Adrenal gland (tissue), 9 donors: ENCODE measurements at regions not wholly inside any gene's neighbourhood (a gene's known extent, or its start where the extent isn't known, plus 50 kb on each side); places are given as distances from the start of the nearest gene placed in this dataset.

Experiments
- DNase-seq, 7 donors: peaks; one replicate each; pipeline ENCODE4 v3.0.0-alpha.2; 2019 to 2020
- H3K27ac ChIP-seq, 5 donors: fragments of 200-600 bp; sonication (generic) in 4 of 5; 1 replicate in 3 of 5; 2 replicates in 2 of 5; pipeline versions ENCODE4 v1.5.1 to v1.8.0; 2016 to 2020; ENCODE audit warnings: mild to moderate bottlenecking in 1 of 5
- H3K27me3 ChIP-seq: fragments of 200-600 bp; 2 replicates; pipeline ENCODE4 v1.8.0; 2021
- H3K36me3 ChIP-seq, 2 donors: fragments of 200-600 bp; replicated peaks in 1 of 2; 1 replicate in 1 of 2; 2 replicates in 1 of 2; pipeline versions ENCODE4 v1.5.1 to v1.8.0; 2018 to 2022
- H3K4me1 ChIP-seq, 2 donors: fragments of 200-600 bp; replicated peaks in 1 of 2; 1 replicate in 1 of 2; 2 replicates in 1 of 2; pipeline versions ENCODE4 v1.5.1 to v1.8.0; 2018 to 2021
- H3K4me3 ChIP-seq, 4 donors: fragments of 200-600 bp; sonication (generic) in 3 of 4; one replicate each; pipeline ENCODE4 v1.5.1; 2016 to 2018
- H3K9me3 ChIP-seq, 3 donors: fragments of 200-600 bp; sonication (generic) in 1 of 3; replicated peaks in 1 of 3; 1 replicate in 2 of 3; 2 replicates in 1 of 3; pipeline versions ENCODE4 v1.5.1 to v1.8.0; 2016 to 2021
- CTCF ChIP-seq, 6 experiments: fragments of 450-650 bp in 4 of 6; fragments of 200-600 bp in 2 of 6; sonication (generic) in 1 of 6; IDR thresholded peaks; 1 replicate in 5 of 6; 2 replicates in 1 of 6; pipeline versions ENCODE4 v1.5.1 to v1.8.0; 2016 to 2021; ENCODE audit warnings: antibody characterized with exemption in 6 of 6, mild to moderate bottlenecking in 2 of 6, moderate library complexity in 1 of 6
- POLR2A ChIP-seq, 2 donors: fragments of 450-650 bp; IDR thresholded peaks; one replicate each; pipeline ENCODE4 v1.6.1; 2017; ENCODE audit warnings: antibody characterized with exemption in 2 of 2, mild to moderate bottlenecking in 2 of 2, moderate library complexity in 1 of 2
- WGBS, 4 donors: extraction: QIAGEN DNeasy Blood & Tissue Kit in 2 of 4; methylation state at CpG; one replicate each; pipeline versions ENCODE4 v1.1.5 to v1.1.7; 2013 to 2017; 5-methylcytosine and 5-hydroxymethylcytosine counted together
- intact Hi-C, 2 donors: fragments of 100-400 bp; cut with DNase I; formaldehyde crosslinking; loops; one replicate each; pipeline versions ENCODE4 v1.14.1 to v1.15.0; 2022 to 2023
- donor health status: healthy with polysubstance abuse.
- donor health status: Bipolar disorder and iron deficiency.
- donor health status: DM: yes; HTN: yes; CAD: no.
- donor health status: DM: no; HTN: no; CAD: no.
- donor health status: DM: no; HTN: no; CAD: no.

GRCh38 chrY:15554991-15555390, 1030.7 kb downstream of the NLGN4Y start:
- 68 to 82% methylated on average over 1 of the region's 1 CpG; no CpG with 5 or more reads in 2 of the 4 donors for WGBS, 4 donors
- intact Hi-C loops = no loop called here
- DNase-seq = no peak
- Histone ChIP-seq H3K4me3 (no peak overlapping the region), H3K27ac (no peak overlapping the region), H3K27me3 (no peaks in the 10 kb centered on the region), H3K36me3 (no peaks in the 10 kb centered on the region), H3K4me1 (no peaks in the 10 kb centered on the region), H3K9me3 (no peaks in the 10 kb centered on the region)
- TF ChIP-seq CTCF (IDR thresholded peaks at IDR 0.05) (no peak), POLR2A (IDR thresholded peaks at IDR 0.05) (no peak)

GRCh38 chrY:15559169-15559568, 1034.8 kb downstream of the NLGN4Y start:
- TF ChIP-seq POLR2A (IDR thresholded peaks at IDR 0.05) (no peak), CTCF (IDR thresholded peaks at IDR 0.05) (no peak)
- intact Hi-C loops = no loop called here

GRCh38 chrY:15560840-15561239, 1036.5 kb downstream of the NLGN4Y start:
- Histone ChIP-seq H3K9me3 (no peaks in the 10 kb centered on the region), H3K4me3 (no peak overlapping the region), H3K4me1 (no peaks in the 10 kb centered on the region), H3K27ac (no peak overlapping the region), H3K27me3 (no peaks in the 10 kb centered on the region), H3K36me3 (no peaks in the 10 kb centered on the region)
- intact Hi-C loops = no loop called here
- TF ChIP-seq CTCF (IDR thresholded peaks at IDR 0.05) = no peak
- TF ChIP-seq POLR2A (IDR thresholded peaks at IDR 0.05) = no peak
- WGBS, 4 donors = 60 to 69% methylated on average over 1 to 3 of the region's 3 CpGs; no CpG with 5 or more reads in 2 of the 4 donors
- no peak for DNase-seq

More at GRCh38 chrY:15559169-15559568, 1034.8 kb downstream of the NLGN4Y start:
- DNase-seq = no peak
- H3K9me3 ChIP-seq = no peaks in the 10 kb centered on the region
- no peaks in the 10 kb centered on the region for H3K36me3 ChIP-seq
- no peak overlapping the region for H3K4me3 ChIP-seq
- no peaks in the 10 kb centered on the region for H3K27me3 ChIP-seq
- H3K27ac ChIP-seq = no peak overlapping the region
- no peaks in the 10 kb centered on the region for H3K4me1 ChIP-seq

- Histone ChIP-seq H3K36me3 (no peaks in the 10 kb centered on the region), H3K9me3 (no peaks in the 10 kb centered on the region), H3K4me1 (no peaks in the 10 kb centered on the region), H3K27ac (no peak overlapping the region), H3K27me3 (no peaks in the 10 kb centered on the region), H3K4me3 (no peak overlapping the region)
- 39 to 43% methylated on average over 5 of the region's 5 CpGs; no CpG with 5 or more reads in 2 of the 4 donors for WGBS, 4 donors
- intact Hi-C loops = no loop called here
- TF ChIP-seq POLR2A (IDR thresholded peaks at IDR 0.05) = no peak
- no peak for TF ChIP-seq CTCF (IDR thresholded peaks at IDR 0.05)
- DNase-seq = no peak
Measured at GRCh38 chrY:15561501-15562289, 1037.4 kb downstream of the NLGN4Y start.
